C4-2B (cell line): ENCODE measurements at regions not wholly inside any gene's neighbourhood (a gene's known extent, or its start where the extent isn't known, plus 50 kb on each side); places are given as distances from the start of the nearest gene placed in this dataset.

Experiments
- CTCF ChIP-seq: fragments of 450-650 bp; conservative IDR thresholded peaks from 2 replicates; pipeline ENCODE4 v1.5.1; 2017; ENCODE audit warnings: mild to moderate bottlenecking
- ZFX ChIP-seq: fragments of 450-650 bp; IDR thresholded peaks from 2 replicates; pipeline ENCODE4 v1.6.1; 2017

GRCh38 chr16:86635926-86636325, 57.6 kb downstream of the FOXL1 start:
- TF ChIP-seq CTCF (no peak), ZFX (no peak)
